Natural killer cell (primary cell): ENCODE measurements at regions not wholly inside any gene's neighbourhood (a gene's known extent, or its start where the extent isn't known, plus 50 kb on each side); places are given as distances from the start of the nearest gene placed in this dataset.

Source experiments
- ATAC-seq, 3 donors: fragments of 150-1000 bp in 2 of 3; fragments of 200-7000 bp in 1 of 3; cut with Tn5 transposase; 1 replicate in 1 of 3; 2 replicates in 2 of 3; pipeline ENCODE4 v1.10.0; 2021; ENCODE audit warnings: mild to moderate bottlenecking in 2 of 3, moderate library complexity in 2 of 3
- DNase-seq, 2 donors: peaks; one replicate each; pipeline versions ENCODE4 v3.0.0 to v3.0.0-alpha.2; 2013 to 2021; ENCODE audit warnings: mixed read lengths in 1 of 2
- H3K27ac ChIP-seq: one replicate; pipeline ENCODE4 v1.5.1; 2013; ENCODE audit warnings: mild to moderate bottlenecking, low read length
- H3K27me3 ChIP-seq: one replicate; pipeline ENCODE4 v1.6.1; 2013; ENCODE audit warnings: low read length; ENCODE audit not compliant: control insufficient read depth, insufficient read depth
- H3K36me3 ChIP-seq: one replicate; pipeline ENCODE4 v1.6.1; 2013; ENCODE audit warnings: low read length; ENCODE audit not compliant: control insufficient read depth, insufficient read depth
- H3K4me1 ChIP-seq: one replicate; pipeline ENCODE4 v1.6.1; 2013; ENCODE audit warnings: low read length; ENCODE audit not compliant: control insufficient read depth, insufficient read depth
- H3K4me3 ChIP-seq: one replicate; pipeline ENCODE4 v1.5.1; 2013; ENCODE audit warnings: low read length
- H3K9me3 ChIP-seq: one replicate; pipeline ENCODE4 v1.6.1; 2013; ENCODE audit warnings: low read length; ENCODE audit not compliant: control insufficient read depth, insufficient read depth
- H3K27ac Mint-ChIP-seq, 2 donors: one replicate each; pipeline ENCODE4 v1.8.0; 2022; ENCODE audit warnings: mild to moderate bottlenecking in 2 of 2, mixed read lengths in 2 of 2, moderate library complexity in 1 of 2
- H3K27me3 Mint-ChIP-seq, 2 donors: one replicate each; pipeline ENCODE4 v1.8.0; 2022; ENCODE audit warnings: low read depth in 2 of 2, mixed read lengths in 2 of 2
- H3K36me3 Mint-ChIP-seq: one replicate; pipeline ENCODE4 v1.8.0; 2022; ENCODE audit warnings: mixed read lengths
- H3K4me1 Mint-ChIP-seq, 2 donors: one replicate each; pipeline ENCODE4 v1.8.0; 2022; ENCODE audit warnings: mixed read lengths in 2 of 2
- H3K4me3 Mint-ChIP-seq: one replicate; pipeline ENCODE4 v1.8.0; 2022; ENCODE audit warnings: mild to moderate bottlenecking, moderate library complexity, mixed read lengths
- H3K9me3 Mint-ChIP-seq, 2 donors: one replicate each; pipeline ENCODE4 v1.8.0; 2022; ENCODE audit warnings: mixed read lengths in 2 of 2
- CTCF ChIP-seq: fragments of 200-600 bp; IDR thresholded peaks from one replicate; pipeline ENCODE4 v1.8.0; 2022; ENCODE audit warnings: antibody characterized with exemption
- WGBS: methylation state at CpG from one replicate; pipeline ENCODE4 v1.1.7; 2013; ENCODE audit warnings: missing lambda C conversion rate; ENCODE audit not compliant: insufficient coverage; 5-methylcytosine and 5-hydroxymethylcytosine counted together
- intact Hi-C: fragments of 100-400 bp; cut with micrococcal nuclease; formaldehyde crosslinking; loops from one replicate; pipeline ENCODE4 v1.14.2; 2022

GRCh38 chr4:67328393-67328792 lies 216.9 kb downstream of the CENPC start:
- Histone ChIP-seq H3K4me1 (no peaks in the 10 kb centered on the region), H3K27me3 (no peaks in the 10 kb centered on the region), H3K4me3 (no peak overlapping the region), H3K36me3 (no peaks in the 10 kb centered on the region), H3K27ac (no peak overlapping the region), H3K9me3 (no peaks in the 10 kb centered on the region)
- WGBS, result no CpG with 5 or more reads among the region's 1 CpG
- H3K36me3 Mint-ChIP-seq, result no peaks in the 10 kb centered on the region
- DNase-seq, result no peak
- no peaks in the 10 kb centered on the region for H3K4me1 Mint-ChIP-seq
- intact Hi-C loops, result loop anchor here (5.0 kb wide), 1 partner anchor 241 kb away; no protein-coding TSS in a partner anchor
- no peak overlapping the region for H3K27ac Mint-ChIP-seq
- TF ChIP-seq CTCF, result no peak
- H3K27me3 Mint-ChIP-seq, result peaks cover 0 to 6% of the 10 kb centered on the region in 2 donors
- no peak for ATAC-seq
- H3K9me3 Mint-ChIP-seq, result no peaks in the 10 kb centered on the region
- no peak overlapping the region for H3K4me3 Mint-ChIP-seq

- WGBS, result 42% methylated on average over 1 of the region's 2 CpGs
- no peaks in the 10 kb centered on the region for H3K4me1 Mint-ChIP-seq
- intact Hi-C loops, result loop anchor here (5.0 kb wide), 1 partner anchor 241 kb away; no protein-coding TSS in a partner anchor
These were observed 217.4 kb downstream of the CENPC start for GRCh38 chr4:67328018-67328278.

GRCh38 chr4:67327245-67328017 lies 217.9 kb downstream of the CENPC start:
- 12% methylated on average over 6 of the region's 6 CpGs for WGBS
- intact Hi-C loops, result loop anchor here (5.0 kb wide), 1 partner anchor 240 kb away; no protein-coding TSS in a partner anchor

More at GRCh38 chr4:67328018-67328278, 217.4 kb downstream of the CENPC start:
- no peaks in the 10 kb centered on the region for H3K36me3 Mint-ChIP-seq
- Histone ChIP-seq H3K4me3 (no peak overlapping the region), H3K4me1 (no peaks in the 10 kb centered on the region), H3K36me3 (no peaks in the 10 kb centered on the region), H3K9me3 (no peaks in the 10 kb centered on the region), H3K27ac (no peak overlapping the region), H3K27me3 (no peaks in the 10 kb centered on the region)
- DNase-seq (no peak), ATAC-seq (no peak)
- no peaks in the 10 kb centered on the region for H3K9me3 Mint-ChIP-seq
- H3K27me3 Mint-ChIP-seq, result peaks cover 0 to 6% of the 10 kb centered on the region in 2 donors
- H3K27ac Mint-ChIP-seq, result no peak overlapping the region
- TF ChIP-seq CTCF, result no peak
- H3K4me3 Mint-ChIP-seq, result no peak overlapping the region

More at GRCh38 chr4:67327245-67328017, 217.9 kb downstream of the CENPC start:
- no peaks in the 10 kb centered on the region for H3K36me3 ChIP-seq
- Mint-ChIP-seq H3K27ac (no peak overlapping the region), H3K36me3 (no peaks in the 10 kb centered on the region), H3K27me3 (peaks cover 0 to 6% of the 10 kb centered on the region in 2 donors), H3K4me3 (no peak overlapping the region), H3K4me1 (no peaks in the 10 kb centered on the region), H3K9me3 (no peaks in the 10 kb centered on the region)
- peak; percentile 87 for TF ChIP-seq CTCF
- peak; percentile 64 to 86 (median 78) for ATAC-seq
- peak in 1 of 2 donors; percentile 68 for DNase-seq
- H3K9me3 ChIP-seq, result no peaks in the 10 kb centered on the region
- H3K27me3 ChIP-seq, result no peaks in the 10 kb centered on the region
- no peak overlapping the region for H3K4me3 ChIP-seq
- H3K27ac ChIP-seq, result no peak overlapping the region
- no peaks in the 10 kb centered on the region for H3K4me1 ChIP-seq
